OCI-LY7 (cell line): ENCODE measurements at regions not wholly inside any gene's neighbourhood (a gene's known extent, or its start where the extent isn't known, plus 50 kb on each side); places are given as distances from the start of the nearest gene placed in this dataset.

Experiments used
- BruUV-seq: library from RNA; stranded (reverse); fragments of 400-500 nt; replicated peaks from 2 replicates; lab custom pipeline; 2021; lab: Mats Ljungman, UMichigan
- CTCF ChIA-PET: fragments of 300-600 bp; sonication (Branson Sonifier 250); formaldehyde crosslinking; loops from one replicate; lab custom pipeline; 2022; ENCODE audit warnings: antibody characterized with exemption; ENCODE audit not compliant: unreplicated experiment; lab: Charles Lee
- POLR2A ChIA-PET: fragments of 300-600 bp; sonication (Branson Sonifier 250); formaldehyde crosslinking; loops from one replicate; lab custom pipeline; 2022; ENCODE audit warnings: antibody characterized with exemption; lab: Charles Lee
- DNase-seq: peaks from one replicate; pipeline ENCODE4 v3.0.0-alpha.2; 2015; ENCODE audit warnings: low spot score
- H2AFZ ChIP-seq: fragments of 200-600 bp; sonication (generic), shearing (Covaris generic); 2 replicates; pipeline ENCODE4 v1.6.1; 2014; ENCODE audit warnings: mild to moderate bottlenecking, antibody characterized with exemption, low read length, moderate library complexity
- H3K27ac ChIP-seq: fragments of 200-600 bp; sonication (generic); 2 replicates; pipeline ENCODE4 v1.5.1; 2014; ENCODE audit warnings: mixed run types, low read depth, mild to moderate bottlenecking, moderate library complexity, low read length, inconsistent platforms; ENCODE audit not compliant: poor library complexity, severe bottlenecking
- H3K36me3 ChIP-seq: fragments of 200-600 bp; sonication (generic); 2 replicates; pipeline ENCODE4 v1.6.1; 2014; ENCODE audit warnings: mild to moderate bottlenecking, antibody characterized with exemption, low read length, moderate library complexity, mixed read lengths; ENCODE audit not compliant: insufficient read depth
- H3K4me1 ChIP-seq: fragments of 200-600 bp; sonication (generic); 2 replicates; pipeline ENCODE4 v1.5.1; 2014; ENCODE audit warnings: mild to moderate bottlenecking, low read length; ENCODE audit not compliant: insufficient read depth, poor library complexity, severe bottlenecking
- H3K4me2 ChIP-seq: fragments of 200-600 bp; sonication (generic); 2 replicates; pipeline ENCODE4 v1.6.1; 2014; ENCODE audit warnings: mild to moderate bottlenecking, low read length
- H3K4me3 ChIP-seq: fragments of 200-600 bp; sonication (generic); 2 replicates; pipeline ENCODE4 v1.5.1; 2014; ENCODE audit warnings: mild to moderate bottlenecking, low read depth, low read length; ENCODE audit not compliant: poor library complexity, severe bottlenecking
- H3K79me2 ChIP-seq: fragments of 200-600 bp; sonication (generic); 2 replicates; pipeline ENCODE4 v1.6.1; 2016; ENCODE audit warnings: low read depth, mild to moderate bottlenecking, low read length, moderate library complexity, mixed read lengths; ENCODE audit not compliant: insufficient read depth
- H3K9me2 ChIP-seq: fragments of 200-600 bp; sonication (generic); 2 replicates; pipeline ENCODE4 v1.6.1; 2016; ENCODE audit warnings: mild to moderate bottlenecking, low read length, mixed read lengths; ENCODE audit not compliant: insufficient read depth
- H3K9me3 ChIP-seq: fragments of 200-600 bp; sonication (generic); 2 replicates; pipeline ENCODE4 v1.6.1; 2014; ENCODE audit warnings: mild to moderate bottlenecking, mixed run types, low read length, mixed read lengths
- H4K20me1 ChIP-seq: fragments of 200-600 bp; sonication (generic); 2 replicates; pipeline ENCODE4 v1.6.1; 2014; ENCODE audit warnings: mild to moderate bottlenecking, antibody characterized with exemption, low read length, moderate library complexity, mixed read lengths; ENCODE audit not compliant: insufficient read depth
- EZH2phosphoT487 ChIP-seq: fragments of 200-600 bp; sonication (generic); IDR thresholded peaks from 2 replicates; pipeline ENCODE4 v1.6.1; 2018; ENCODE audit warnings: low read depth, borderline replicate concordance, mild to moderate bottlenecking, mixed run types, antibody characterized with exemption, low read length, moderate library complexity, mixed read lengths
- intact Hi-C: fragments of 100-400 bp; cut with micrococcal nuclease; formaldehyde crosslinking; loops from one replicate; pipeline ENCODE4 v1.10.0; 2022; ENCODE audit not compliant: unreplicated experiment
- TF ChIP-seq, protein P1 (sequence below): fragments of 200-600 bp; sonication (generic); conservative IDR thresholded peaks from 2 replicates; pipeline ENCODE4 v1.5.1; 2014; ENCODE audit warnings: mild to moderate bottlenecking, antibody characterized with exemption, low read length, moderate library complexity, mixed read lengths

DNA sequence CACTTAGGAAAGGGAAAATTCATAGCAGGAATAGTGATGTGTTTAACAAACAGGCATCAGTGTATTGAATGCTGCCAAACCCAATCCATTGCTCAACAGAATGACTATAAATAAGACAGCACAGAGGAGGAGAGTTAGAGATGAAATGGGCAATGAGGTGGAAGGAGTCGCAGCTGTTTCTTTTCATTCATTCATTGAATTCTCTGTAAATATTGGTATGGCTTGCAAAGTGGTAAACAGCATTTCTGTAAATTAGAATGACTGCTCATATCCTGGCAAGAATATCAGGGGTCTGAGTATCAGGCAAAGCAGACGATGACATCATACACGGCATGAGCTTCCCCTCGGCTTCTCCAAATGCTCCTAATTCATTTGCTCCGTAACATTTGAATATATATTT, 703.6 kb upstream of the SLC35B3 start:
- TF ChIP-seq, protein P1, sequence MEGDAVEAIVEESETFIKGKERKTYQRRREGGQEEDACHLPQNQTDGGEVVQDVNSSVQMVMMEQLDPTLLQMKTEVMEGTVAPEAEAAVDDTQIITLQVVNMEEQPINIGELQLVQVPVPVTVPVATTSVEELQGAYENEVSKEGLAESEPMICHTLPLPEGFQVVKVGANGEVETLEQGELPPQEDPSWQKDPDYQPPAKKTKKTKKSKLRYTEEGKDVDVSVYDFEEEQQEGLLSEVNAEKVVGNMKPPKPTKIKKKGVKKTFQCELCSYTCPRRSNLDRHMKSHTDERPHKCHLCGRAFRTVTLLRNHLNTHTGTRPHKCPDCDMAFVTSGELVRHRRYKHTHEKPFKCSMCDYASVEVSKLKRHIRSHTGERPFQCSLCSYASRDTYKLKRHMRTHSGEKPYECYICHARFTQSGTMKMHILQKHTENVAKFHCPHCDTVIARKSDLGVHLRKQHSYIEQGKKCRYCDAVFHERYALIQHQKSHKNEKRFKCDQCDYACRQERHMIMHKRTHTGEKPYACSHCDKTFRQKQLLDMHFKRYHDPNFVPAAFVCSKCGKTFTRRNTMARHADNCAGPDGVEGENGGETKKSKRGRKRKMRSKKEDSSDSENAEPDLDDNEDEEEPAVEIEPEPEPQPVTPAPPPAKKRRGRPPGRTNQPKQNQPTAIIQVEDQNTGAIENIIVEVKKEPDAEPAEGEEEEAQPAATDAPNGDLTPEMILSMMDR = no peak
- TF ChIP-seq EZH2phosphoT487 = no peak
- CTCF ChIA-PET = no interaction called here
- intact Hi-C loops = no loop called here

DNA sequence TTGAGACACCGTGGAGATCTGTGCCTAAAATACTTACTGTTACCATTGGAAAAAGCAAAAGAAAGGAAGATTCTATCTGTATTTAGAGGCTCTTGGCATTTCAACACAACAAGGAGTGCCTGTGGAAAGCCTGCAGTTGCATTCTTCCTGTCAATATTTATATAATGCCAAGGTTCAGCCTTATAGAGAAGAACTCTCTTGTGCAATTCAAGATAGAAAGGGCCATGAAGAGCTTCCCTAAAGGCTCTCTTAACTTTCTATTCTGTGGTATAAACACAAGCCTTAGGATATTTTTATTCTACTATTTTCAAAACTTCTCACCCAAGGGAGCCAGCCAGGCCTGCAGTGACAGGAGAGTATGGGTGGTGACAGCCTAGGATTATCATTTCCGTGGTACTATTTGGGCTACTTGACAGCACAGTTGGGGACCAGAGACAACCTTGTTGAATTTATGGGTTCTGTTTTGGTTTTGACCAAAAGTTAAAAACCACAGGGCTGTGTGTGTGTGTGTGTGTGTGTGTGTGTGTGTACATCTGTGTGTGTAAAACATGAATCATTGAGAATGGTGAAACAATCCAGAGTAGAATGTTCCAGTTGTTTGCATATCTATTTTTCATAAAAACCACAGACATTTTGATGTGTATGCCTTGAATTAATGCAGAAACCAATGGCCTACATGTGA, 700.9 kb upstream of the SLC35B3 start:
- no peak for DNase-seq
- TF ChIP-seq, protein P1 = no peak
- no peak for TF ChIP-seq EZH2phosphoT487
- CTCF ChIA-PET = no interaction called here
- no peak overlapping the region for H3K4me2 ChIP-seq
- POLR2A ChIA-PET = interaction anchor here (0.6 to 1.0 kb wide), 2 partner anchors 13 to 71 kb away, joined by 3 read pairs; no protein-coding TSS in a partner anchor
- H3K36me3 ChIP-seq = no peaks in the 10 kb centered on the region
- no peaks in the 10 kb centered on the region for H3K79me2 ChIP-seq
- no TSS peak for BruUV-seq
- H3K27ac ChIP-seq = no peak overlapping the region
- intact Hi-C loops = no loop called here
- H3K9me2 ChIP-seq = no peaks in the 10 kb centered on the region
- H3K4me1 ChIP-seq = no peaks in the 10 kb centered on the region
- no peaks in the 10 kb centered on the region for H3K9me3 ChIP-seq
- H3K4me3 ChIP-seq = no peak overlapping the region
- no peaks in the 10 kb centered on the region for H4K20me1 ChIP-seq
- no peak overlapping the region for H2AFZ ChIP-seq

More for the DNA sequence above, 703.6 kb upstream of the SLC35B3 start:
- POLR2A ChIA-PET = interaction anchor here (0.7 kb wide), 1 partner anchor 156 kb away, joined by 3 read pairs; no protein-coding TSS in a partner anchor
- Histone ChIP-seq H3K79me2 (no peaks in the 10 kb centered on the region), H3K36me3 (no peaks in the 10 kb centered on the region), H3K9me3 (no peaks in the 10 kb centered on the region), H4K20me1 (no peaks in the 10 kb centered on the region), H3K9me2 (no peaks in the 10 kb centered on the region), H3K4me3 (no peak overlapping the region), H2AFZ (no peak overlapping the region), H3K4me1 (no peaks in the 10 kb centered on the region), H3K4me2 (no peak overlapping the region), H3K27ac (no peak overlapping the region)
- DNase-seq = no peak
- no TSS peak for BruUV-seq

DNA sequence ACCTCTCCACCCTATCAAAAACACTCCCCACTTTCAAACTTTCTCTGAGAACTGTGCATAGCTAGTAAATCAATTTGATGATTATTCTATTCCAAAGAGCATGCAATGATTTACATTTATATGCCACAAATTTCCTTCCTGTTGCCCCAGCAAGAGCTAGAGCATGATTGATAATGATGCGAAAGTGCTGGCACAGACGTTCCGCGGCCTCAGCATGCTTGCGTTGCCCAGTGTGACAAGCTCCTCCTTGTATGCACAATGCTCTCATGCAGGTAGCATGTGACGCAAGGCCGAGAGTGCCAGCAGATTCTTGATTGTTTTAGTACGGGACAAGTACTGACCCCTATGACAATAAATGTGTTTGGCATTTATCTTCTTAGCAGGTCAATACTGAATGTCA, 696.3 kb upstream of the SLC35B3 start:
- no peaks in the 10 kb centered on the region for H3K9me2 ChIP-seq
- H3K4me1 ChIP-seq = no peaks in the 10 kb centered on the region
- no peak overlapping the region for H3K4me2 ChIP-seq
- no peaks in the 10 kb centered on the region for H3K79me2 ChIP-seq
- no peaks in the 10 kb centered on the region for H3K36me3 ChIP-seq
- H3K4me3 ChIP-seq = no peak overlapping the region
- no TSS peak for BruUV-seq
- no peak overlapping the region for H3K27ac ChIP-seq
- no peak overlapping the region for H2AFZ ChIP-seq
- TF ChIP-seq, protein P1 = no peak
- TF ChIP-seq EZH2phosphoT487 = no peak
- H3K9me3 ChIP-seq = no peaks in the 10 kb centered on the region
- no peaks in the 10 kb centered on the region for H4K20me1 ChIP-seq
- intact Hi-C loops = no loop called here
- no peak for DNase-seq
- ChIA-PET CTCF (no interaction called here), POLR2A (no interaction called here)
